GM19351 (cell line): ENCODE measurements at regions not wholly inside any gene's neighbourhood (a gene's known extent, or its start where the extent isn't known, plus 50 kb on each side); places are given as distances from the start of the nearest gene placed in this dataset.

Experiments
- ATAC-seq: cut with Tn5 transposase; IDR thresholded peaks from one replicate; pipeline ENCODE4 v1.9.1; 2021; ENCODE audit warnings: mild to moderate bottlenecking, moderate library complexity; ENCODE audit not compliant: unreplicated experiment

DNA sequence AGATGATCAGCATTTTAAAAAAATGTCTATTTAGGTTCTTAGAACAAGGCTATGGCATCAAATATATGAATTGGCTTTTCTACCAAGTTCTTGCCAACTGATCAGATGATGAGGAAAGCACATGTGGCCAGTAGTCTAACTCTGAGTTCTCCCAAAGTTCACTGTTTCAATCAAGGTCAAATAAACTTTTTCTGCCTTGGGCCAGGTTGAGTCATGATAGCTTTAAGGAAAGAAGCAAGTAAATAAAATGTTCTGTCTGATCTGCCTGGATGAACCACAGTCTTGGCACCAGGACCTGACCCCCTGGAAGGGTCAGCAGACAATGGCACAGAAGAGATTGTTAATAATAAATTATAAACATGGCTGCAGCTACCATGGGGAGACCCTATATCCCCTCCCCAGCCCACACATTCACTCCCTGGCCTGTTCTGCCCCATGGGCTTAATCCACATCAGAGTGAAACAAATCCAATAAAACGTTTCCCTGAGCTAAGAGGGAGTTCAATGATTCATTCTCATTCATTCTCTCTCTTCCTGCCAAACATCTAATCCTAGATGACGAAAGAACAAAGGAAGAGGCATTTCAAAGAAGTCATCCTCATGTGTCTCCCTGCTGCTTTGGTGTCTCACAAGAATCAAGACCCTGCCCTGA, 661.6 kb downstream of the DHX35 start:
- no peak for ATAC-seq

DNA sequence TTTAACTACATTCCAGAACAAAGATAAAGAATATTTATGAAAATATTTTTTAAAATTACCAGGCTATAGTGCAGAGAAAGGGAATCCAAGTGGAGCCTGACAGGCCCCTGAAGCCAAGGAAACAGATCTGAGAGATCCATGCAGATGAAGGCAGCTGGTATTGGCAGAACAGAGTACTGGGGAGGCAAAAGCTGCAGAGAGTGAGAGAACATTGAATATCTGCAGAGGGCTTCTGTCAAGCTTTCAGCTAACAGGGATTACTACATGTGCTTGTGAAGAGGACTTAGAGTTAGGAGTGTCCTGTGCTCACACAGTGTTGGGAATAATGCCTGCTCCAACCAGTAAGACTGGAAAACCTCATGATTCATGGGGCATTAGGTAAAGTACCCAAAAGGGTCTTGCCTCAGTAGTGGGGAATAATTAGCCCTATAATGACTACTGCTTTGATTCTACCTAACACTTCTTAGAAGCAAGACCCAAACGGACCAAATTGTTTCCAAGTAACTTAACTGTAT, 657.2 kb downstream of the DHX35 start:
- no peak for ATAC-seq

DNA sequence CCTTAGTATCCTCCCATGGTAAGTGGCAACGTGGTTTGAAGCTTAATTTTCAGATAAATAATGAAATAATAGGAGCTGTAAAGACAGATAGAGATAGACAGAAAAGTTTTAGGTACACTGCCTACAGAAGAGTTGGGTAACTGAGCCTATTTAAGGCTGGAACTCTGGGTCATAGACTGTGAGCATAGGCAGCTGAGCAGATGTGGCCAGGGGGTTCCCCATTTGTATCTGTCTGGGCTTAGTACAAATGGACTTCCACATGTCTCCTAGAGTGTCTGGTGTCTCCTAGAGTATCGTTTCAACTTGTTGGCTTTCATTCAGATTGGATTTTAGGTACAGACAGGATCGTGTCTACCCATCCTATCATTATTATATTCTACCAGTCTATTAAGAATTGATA, 649.8 kb downstream of the DHX35 start:
- no peak for ATAC-seq

DNA sequence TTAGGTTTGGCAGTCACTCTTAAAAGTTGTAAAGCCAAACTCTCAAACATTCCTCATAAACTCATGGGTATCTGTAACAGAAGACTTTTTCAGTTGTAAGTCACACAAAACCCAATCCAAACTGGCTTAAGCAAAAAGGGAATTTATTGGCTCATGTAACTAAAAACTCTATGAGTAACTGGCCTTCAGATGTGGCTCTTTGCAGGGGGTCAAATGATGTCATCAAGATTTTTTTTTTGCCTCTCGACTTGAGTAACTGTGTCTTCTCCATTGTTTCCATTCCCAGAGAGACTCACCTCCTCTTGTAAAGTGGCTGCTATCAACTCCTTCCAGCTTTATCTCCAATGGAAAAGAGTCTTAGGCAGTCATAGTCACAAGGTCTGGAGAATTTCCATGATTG, 645.0 kb downstream of the DHX35 start:
- ATAC-seq, result no peak

DNA sequence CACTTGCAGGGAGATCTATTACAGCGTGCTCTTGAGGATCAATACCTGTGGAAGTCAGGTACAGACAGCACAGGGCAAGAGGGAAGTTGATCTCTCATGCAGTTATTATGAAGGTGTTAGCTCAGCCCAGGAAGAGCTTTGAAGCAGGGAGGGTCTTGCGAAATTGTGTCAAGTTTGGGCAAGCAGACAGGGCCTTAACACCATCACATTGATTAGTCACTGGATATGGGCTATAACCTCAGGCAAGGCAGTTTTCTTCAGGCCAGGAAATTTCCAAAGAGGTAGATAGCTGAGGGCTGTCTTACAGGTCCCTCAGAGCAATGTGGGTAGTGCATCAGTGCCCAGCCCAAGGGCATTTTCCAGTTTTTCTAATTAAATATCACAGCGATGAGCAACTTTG, 643.8 kb downstream of the DHX35 start:
- ATAC-seq, result no peak

DNA sequence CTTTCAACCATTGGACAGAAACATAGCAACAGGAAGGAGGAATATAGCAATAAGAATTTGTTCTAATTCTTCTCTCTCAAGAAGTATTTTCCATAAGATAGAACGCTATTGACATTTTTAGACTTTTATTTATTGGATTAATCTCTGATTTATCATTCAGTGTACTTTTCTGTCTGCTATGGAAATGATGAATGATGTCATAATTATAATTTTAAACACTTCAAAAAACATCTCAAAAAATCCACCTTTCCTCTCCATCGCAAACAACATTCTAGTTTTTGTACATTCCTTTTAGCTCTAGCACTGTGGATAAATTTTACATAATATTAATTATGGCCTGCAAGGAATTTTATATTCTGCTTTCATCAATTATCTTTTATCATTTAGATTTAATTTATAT, 643.2 kb downstream of the DHX35 start:
- ATAC-seq, result no peak

DNA sequence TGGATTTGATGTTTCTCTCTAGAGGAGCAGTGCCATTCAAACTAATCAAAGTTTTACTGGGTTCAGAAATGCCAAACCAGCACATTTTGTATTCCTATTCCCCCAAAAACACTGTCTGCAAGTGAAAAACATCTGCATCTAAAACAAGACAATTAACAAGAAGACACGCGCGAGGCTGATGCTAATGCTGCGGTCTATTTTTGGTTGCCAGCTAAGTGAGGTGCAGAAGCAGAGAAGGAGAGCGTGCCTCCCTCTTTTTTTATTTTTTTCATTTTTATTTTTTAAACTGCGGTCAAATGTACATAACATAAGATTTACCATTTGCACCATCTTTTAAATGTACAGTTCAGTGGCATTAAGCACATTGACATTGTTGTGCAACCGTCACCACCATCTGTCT, 641.1 kb downstream of the DHX35 start:
- ATAC-seq, result no peak

DNA sequence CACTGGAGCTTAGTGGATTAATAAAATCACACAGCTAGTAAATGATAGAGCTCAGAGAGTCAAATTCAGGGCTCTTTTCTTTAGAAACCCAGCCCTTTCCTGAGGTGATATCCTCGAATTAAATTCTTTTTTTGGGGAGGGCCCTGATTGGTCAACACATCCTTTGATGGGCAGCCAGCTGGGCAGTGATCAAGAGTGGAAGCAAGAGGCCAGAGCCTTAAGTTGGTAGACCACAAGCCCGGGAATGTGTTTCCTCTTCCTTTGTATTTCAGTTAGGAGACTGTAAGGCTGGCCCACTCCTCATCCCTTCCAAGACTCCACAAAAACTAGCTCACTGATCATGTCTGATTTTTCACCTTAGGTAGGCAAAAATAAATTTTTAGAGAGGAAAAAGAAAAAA, 640.5 kb downstream of the DHX35 start:
- ATAC-seq, result no peak

DNA sequence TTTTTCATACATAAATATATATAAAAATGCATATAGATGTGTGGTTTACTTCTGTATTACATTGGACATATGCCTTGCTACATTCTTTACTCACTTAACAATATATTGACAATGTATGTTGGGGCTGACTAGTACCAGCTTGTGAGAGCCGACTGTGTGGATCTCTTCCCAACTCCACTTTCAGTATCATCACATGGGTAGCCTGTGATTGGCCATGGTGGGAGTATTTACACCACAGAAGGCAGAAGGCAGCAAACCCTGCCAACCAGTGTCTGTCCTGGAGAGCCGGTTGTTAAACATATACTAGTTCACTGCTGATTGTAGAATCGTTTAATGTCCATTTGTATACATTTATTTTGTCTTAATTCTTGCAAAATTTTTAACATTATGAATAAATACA, 638.7 kb downstream of the DHX35 start:
- ATAC-seq, result no peak

DNA sequence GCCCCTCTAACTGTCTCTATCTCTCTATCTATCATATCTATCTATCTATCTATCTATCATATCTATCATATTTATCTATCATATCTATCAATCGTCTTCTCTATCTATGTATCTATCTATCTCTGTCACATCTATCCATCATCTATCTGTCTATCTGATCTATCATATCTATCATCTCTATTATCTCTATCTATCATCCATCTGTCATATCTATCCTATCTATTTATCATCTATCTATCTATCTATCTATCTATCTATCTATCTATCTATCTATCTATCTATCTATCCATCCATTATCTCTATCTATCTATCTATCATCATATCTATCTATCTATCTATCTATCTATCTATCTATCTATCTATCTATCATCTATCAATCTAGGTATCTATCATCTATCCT, 638.0 kb downstream of the DHX35 start:
- ATAC-seq, result no peak

DNA sequence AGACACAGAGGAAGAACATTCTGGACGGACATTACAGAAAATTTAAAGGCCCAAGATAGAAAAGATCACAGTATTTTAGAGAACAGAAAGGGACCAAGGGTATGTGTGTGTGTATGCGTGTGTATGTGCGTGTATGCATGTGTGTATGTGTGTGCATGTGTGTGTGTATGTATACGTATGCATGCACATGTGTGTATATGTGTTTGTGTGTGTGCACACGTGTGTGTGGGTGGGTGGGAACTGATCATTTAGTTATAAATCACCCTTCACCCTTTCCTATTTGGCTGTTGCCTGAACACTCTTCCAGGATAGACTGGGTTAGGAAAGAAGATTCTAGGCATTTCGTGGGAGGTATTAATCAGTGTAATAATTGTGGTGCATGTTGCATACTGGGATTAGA, 634.4 kb downstream of the DHX35 start:
- ATAC-seq, result no peak

DNA sequence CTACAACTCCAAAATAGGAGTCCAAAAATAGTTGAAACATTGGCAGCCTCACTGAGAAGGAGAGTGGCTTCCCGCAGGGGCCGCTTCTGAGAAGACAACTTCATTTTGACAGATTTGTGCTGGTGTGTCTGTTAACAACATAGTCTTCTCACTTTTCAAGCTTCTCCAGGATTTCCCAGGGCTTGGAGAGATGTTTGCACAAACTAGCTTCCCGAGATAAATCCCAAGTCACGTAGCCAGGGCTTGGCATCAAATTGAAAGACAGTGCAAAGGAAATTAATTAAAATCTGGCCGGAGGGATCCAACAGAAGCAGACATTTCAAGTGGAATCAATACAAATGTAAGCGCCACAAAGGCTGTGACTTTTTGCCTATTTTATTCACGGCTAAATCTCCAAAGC, 630.2 kb downstream of the DHX35 start:
- ATAC-seq, result no peak

DNA sequence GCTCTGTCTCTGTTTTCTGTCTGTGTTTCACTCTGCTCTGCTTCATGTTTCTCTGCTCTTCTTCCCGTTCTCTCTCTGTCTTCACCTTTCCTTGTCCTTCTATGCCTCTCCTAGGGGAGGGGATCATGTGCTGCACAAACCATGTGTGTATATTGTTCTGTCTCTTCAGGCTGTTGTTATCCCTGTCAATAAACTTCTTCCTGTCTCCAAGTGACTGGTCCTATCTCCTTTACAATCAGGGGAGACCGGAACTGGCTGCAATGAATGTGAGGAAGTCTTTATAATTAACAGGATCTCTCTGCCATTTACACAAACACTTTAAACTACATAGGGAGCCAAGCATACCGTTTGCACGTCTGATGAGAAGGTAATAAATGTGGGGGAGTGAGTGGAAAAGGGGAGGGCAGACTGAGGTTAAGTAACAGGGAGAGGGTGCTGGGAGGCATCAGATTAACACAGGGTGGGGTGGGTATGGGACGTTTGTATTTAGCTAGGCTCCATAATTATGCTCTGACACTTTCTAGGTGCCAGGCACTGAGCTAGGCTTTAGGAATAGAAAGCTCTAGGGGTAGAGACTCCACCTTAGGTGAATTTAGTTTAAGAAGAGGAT, 626.1 kb downstream of the DHX35 start:
- no peak for ATAC-seq

DNA sequence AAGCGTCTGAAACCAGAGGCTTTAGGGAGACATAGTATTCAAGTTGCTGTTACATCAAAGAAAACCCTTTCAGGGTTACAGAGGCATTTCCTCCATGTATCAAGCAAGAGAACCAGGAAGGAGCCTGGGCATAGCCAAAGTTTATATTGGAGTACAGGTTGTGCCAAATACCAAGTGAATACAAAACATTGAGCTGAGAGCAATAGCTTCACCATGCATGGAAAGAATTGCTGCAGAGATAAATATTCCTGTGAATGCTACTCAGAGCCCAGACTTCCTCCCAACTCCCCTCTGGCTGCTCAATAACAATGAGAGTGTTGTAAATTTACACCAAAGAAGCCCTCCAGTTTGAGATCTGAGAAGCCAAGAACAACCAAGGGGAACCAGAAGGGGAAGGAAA, 618.9 kb downstream of the DHX35 start:
- ATAC-seq, result no peak

DNA sequence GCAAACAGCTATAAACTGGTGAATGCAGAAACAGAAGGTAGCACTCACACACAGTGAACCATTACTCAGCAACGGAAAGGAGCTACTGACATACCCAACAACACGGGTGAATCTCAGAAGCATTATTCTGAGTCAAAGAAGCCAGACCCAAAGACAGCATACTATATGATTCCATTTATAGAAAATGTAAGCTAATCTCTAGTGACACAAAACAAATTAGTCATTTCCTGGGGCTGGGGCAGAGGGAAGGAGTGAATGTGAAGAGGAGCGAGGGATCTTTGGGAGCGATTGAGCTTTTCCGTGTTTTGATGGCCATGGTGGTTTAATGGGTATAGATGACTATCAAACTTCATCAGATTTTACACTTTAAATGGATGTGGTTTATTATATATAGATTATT, 614.6 kb downstream of the DHX35 start:
- ATAC-seq, result no peak

DNA sequence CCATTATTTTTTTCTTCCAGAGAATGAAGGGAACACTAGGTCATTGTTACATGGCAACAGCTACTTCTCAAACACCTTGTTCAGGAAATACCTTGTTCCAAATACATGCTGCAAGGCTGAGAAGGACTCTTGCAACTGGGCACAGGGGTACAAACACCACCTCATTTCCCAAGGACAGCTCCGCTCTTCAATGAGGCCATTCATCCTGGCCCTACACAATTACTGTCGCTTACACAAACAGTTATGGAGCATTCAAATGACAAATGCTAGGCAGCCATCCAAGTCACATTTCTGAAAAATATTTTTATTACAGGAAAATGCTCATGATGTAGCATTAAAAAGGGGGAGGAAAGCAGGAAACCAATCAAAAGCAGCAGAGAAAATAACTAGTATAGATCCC, 611.9 kb downstream of the DHX35 start:
- no peak for ATAC-seq

DNA sequence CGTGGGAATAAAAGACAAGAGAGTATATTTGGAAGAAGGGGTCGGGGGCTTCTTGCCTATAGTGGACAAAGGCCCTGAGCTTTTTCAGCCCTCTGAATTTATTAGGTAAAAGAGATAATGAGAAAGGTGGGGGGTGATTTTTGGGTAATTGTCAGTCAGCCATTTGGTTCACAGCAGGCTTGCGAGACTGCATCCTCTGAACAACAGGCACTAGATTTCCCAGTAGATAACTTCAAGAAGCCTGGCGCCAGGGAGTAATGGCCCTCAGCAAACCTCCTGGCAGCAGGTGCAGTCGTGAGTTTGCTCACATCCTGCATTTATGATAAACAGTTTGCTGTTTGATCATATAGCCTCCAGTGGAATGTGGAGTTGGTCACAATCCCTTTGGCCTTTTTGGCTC, 609.0 kb downstream of the DHX35 start:
- no peak for ATAC-seq

DNA sequence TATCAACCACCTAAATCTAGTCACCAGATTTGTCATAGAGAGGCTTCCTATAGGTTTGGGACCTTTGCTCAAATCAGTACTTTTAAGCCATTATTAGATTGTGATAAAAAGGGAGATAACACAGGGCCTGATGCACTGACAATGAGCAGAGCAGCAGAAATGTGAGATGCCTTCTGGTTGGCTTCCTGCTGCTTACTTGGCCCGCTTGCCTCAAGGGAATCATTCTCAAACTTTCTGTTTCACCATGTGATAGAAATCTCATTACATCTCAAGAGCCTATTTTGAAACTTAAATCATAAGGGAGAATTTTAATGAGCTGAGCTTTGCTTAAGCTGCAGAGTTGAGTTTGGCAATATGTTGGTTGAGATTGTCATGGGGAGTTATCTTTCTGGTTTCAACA, 606.0 kb downstream of the DHX35 start:
- peak; percentile 77 for ATAC-seq

DNA sequence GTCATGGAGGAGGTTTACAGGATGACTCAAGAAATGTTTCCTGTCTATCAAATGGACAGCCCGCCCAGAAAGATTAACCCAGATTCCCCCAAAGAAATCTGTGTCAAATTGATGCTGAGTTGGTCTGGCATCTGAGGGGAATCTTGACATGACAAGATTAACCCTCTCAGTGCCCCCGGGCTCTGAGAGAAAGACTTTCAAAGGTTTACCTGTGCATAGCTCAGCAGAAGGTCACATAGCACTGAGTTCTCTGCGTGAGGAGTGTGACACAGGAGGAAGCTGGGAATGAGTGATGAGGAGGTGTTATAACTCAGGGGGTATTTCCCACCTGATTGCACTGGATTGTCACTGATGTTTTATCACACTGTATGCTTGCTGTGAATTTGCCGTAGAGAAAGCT, 601.2 kb downstream of the DHX35 start:
- peak; percentile 58 for ATAC-seq

DNA sequence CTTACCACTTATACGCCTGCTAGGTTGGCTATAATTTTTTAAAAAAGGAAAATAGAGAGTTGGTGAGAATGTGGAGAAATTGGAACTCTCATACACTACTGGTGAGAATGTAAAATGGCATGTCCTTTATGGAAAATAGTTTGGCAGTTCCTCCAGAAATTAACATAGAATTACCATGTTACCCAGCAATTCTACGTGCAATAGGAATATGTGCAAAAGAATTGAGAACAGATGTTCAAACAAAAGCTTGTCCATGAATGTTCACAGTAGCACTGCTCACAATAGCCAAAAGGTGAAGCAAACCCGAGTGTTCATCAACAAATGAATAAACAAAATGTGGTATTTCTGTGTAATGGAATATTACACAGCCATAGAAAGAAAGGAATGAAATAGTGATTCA, 592.2 kb downstream of the DHX35 start:
- no peak for ATAC-seq

DNA sequence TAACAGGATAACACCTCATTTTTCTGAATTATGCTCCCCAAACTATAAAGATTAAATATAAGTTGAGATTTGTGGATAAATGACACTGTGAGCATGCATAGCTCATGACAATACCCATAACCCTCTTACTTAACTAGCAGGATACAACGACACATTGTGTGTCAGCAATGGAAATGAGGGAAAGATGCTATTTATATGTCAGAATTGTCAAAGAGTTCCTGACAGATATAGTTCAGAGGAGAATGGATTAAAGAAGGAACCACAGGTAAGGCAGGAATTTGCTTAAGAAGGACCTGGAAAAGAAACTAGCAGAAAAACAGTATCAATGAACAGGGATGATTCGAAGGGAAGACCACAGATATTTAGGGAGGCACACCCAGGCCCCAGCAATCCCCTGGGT, 591.0 kb downstream of the DHX35 start:
- ATAC-seq, result no peak

DNA sequence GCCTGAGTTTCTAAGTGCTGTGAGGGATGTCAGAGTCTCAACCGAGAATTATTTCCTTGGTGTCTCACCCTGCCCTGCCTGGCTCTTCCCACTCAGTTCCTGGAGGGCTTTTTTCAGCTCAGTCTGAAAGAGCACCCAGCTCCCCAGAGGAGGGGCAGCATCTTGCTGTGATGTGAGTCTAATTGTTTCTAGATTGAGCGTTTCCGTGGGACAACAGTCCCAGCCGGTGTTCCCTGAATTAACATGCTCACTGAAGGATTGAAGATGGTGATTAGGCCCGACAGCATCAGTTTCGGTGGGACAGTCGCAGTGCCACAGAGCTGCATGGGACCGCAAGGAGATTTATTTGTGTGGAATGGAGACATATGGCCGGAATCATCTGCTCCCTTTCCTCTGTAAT, 587.6 kb downstream of the DHX35 start:
- no peak for ATAC-seq
